Caki2 (cell line): ENCODE measurements at regions not wholly inside any gene's neighbourhood (a gene's known extent, or its start where the extent isn't known, plus 50 kb on each side); places are given as distances from the start of the nearest gene placed in this dataset.

Experiments used
- DNase-seq: peaks from one replicate; pipeline ENCODE4 v3.0.0-alpha.2; 2015; ENCODE audit warnings: low read depth
- in situ Hi-C: cut with HindIII; loops from 2 replicates; pipeline ENCODE4 v1.10.0; 2016; ENCODE audit warnings: low sequenced_read_pairs, low pct_unique_long_range_greater_than_20kb, mixed read lengths

GRCh38 chr10:29130190-29130673, 158.6 kb upstream of the LYZL1 start:
- peak; percentile 26 for DNase-seq
- in situ Hi-C loops: no loop called here

- DNase-seq: no peak
- in situ Hi-C loops: no loop called here
Observed at GRCh38 chr10:29131952-29132547, 156.8 kb upstream of the LYZL1 start.

- DNase-seq: no peak
- in situ Hi-C loops: no loop called here
Observed at GRCh38 chr10:29132551-29133111, 156.2 kb upstream of the LYZL1 start.

- DNase-seq: no peak
- in situ Hi-C loops: no loop called here
Observed at GRCh38 chr10:29135337-29135736, 153.5 kb upstream of the LYZL1 start.

- in situ Hi-C loops: no loop called here
- DNase-seq: no peak
Observed at GRCh38 chr10:29136411-29136810, 152.5 kb upstream of the LYZL1 start.

- in situ Hi-C loops: no loop called here
- DNase-seq: no peak
Observed at GRCh38 chr10:29140151-29140550, 148.7 kb upstream of the LYZL1 start.

- DNase-seq: peak; percentile 60
- in situ Hi-C loops: no loop called here
Observed at GRCh38 chr10:29140991-29141390, 147.9 kb upstream of the LYZL1 start.

GRCh38 chr10:29141761-29142160, 147.1 kb upstream of the LYZL1 start:
- in situ Hi-C loops: no loop called here
- peak; percentile 60 for DNase-seq

- no peak for DNase-seq
- in situ Hi-C loops: no loop called here
Observed at GRCh38 chr10:29142516-29143314, 146.2 kb upstream of the LYZL1 start.

GRCh38 chr10:29144126-29144525, 144.7 kb upstream of the LYZL1 start:
- in situ Hi-C loops: no loop called here
- no peak for DNase-seq

- in situ Hi-C loops: no loop called here
- DNase-seq: no peak
Observed at GRCh38 chr10:29146311-29147100, 142.4 kb upstream of the LYZL1 start.

GRCh38 chr10:29150010-29150409, 138.9 kb upstream of the LYZL1 start:
- in situ Hi-C loops: no loop called here
- DNase-seq: peak; percentile 42

GRCh38 chr10:29151005-29151404, 137.9 kb upstream of the LYZL1 start:
- DNase-seq: no peak
- in situ Hi-C loops: no loop called here

GRCh38 chr10:29157321-29157720, 131.5 kb upstream of the LYZL1 start:
- DNase-seq: no peak
- in situ Hi-C loops: no loop called here

- in situ Hi-C loops: no loop called here
- no peak for DNase-seq
Observed at GRCh38 chr10:29158066-29158465, 130.8 kb upstream of the LYZL1 start.

GRCh38 chr10:29160150-29160617, 128.7 kb upstream of the LYZL1 start:
- DNase-seq: peak; percentile 89
- in situ Hi-C loops: no loop called here

- in situ Hi-C loops: no loop called here
Observed at GRCh38 chr10:29163746-29164145, 125.1 kb upstream of the LYZL1 start.

GRCh38 chr10:29166713-29167112, 122.2 kb upstream of the LYZL1 start:
- in situ Hi-C loops: no loop called here
- no peak for DNase-seq

More at GRCh38 chr10:29163746-29164145, 125.1 kb upstream of the LYZL1 start:
- peak; percentile 55 for DNase-seq

GRCh38 chr10:29169021-29169420, 119.8 kb upstream of the LYZL1 start:
- in situ Hi-C loops: no loop called here
- DNase-seq: no peak
